ENCODE measurements at regions not wholly inside any gene's neighbourhood (a gene's known extent, or its start where the extent isn't known, plus 50 kb on each side); places are given as distances from the start of the nearest gene placed in this dataset.

GRCh38 chr22:47808886-47809620, 1046.6 kb downstream of the TBC1D22A start:
- no peak overlapping the region for H3K27ac Mint-ChIP-seq
- TF ChIP-seq CTCF (IDR thresholded peaks at IDR 0.05), result no peak
- H3K4me1 Mint-ChIP-seq (ENCODE audit: low read depth), result no peaks in the 10 kb centered on the region
- no peak overlapping the region for H3K4me3 Mint-ChIP-seq
- H3K27me3 Mint-ChIP-seq (ENCODE audit: insufficient read depth), result no peaks in the 10 kb centered on the region; the same call in 1 of the 2 replicates
- DNase-seq, result no peak
- H3K9me3 Mint-ChIP-seq, result peaks cover 79% of the 10 kb centered on the region
- peaks cover 11% of the 10 kb centered on the region; the same call in 1 of the 2 replicates for H3K36me3 Mint-ChIP-seq (ENCODE audit: low read depth)

GRCh38 chr22:47808236-47808635, 1045.8 kb downstream of the TBC1D22A start:
- Mint-ChIP-seq H3K27ac (no peak overlapping the region), H3K4me3 (no peak overlapping the region), H3K36me3 (ENCODE audit: low read depth) (peaks cover 9% of the 10 kb centered on the region; the same call in 1 of the 2 replicates), H3K27me3 (ENCODE audit: insufficient read depth) (no peaks in the 10 kb centered on the region; the same call in 1 of the 2 replicates), H3K9me3 (peaks cover 79% of the 10 kb centered on the region), H3K4me1 (ENCODE audit: low read depth) (no peaks in the 10 kb centered on the region)
- no peak for DNase-seq
- TF ChIP-seq CTCF (IDR thresholded peaks at IDR 0.05), result no peak

DNA sequence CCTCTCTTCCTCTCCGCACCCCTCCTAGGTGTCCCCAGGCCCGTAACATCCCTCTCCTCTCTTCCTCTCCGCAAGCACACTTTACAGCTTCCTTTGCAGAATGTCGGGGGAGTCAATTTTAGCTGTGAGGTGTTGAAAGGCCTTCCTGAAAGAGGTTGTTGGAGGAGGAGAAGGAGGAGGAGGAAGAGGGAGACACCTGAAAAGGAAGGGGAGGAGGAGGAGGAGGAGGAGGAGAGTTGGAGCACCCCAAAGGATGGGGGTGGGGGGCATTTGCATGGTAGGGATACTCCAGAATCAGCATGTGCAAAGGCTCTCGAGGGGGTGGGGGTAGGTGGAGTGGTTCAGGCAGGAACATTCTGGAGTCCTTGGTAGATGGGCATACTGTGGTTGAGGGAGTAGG, 1045.1 kb downstream of the TBC1D22A start:
- Mint-ChIP-seq H3K4me3 (no peak overlapping the region), H3K27ac (no peak overlapping the region), H3K27me3 (ENCODE audit: insufficient read depth) (no peaks in the 10 kb centered on the region; the same call in 1 of the 2 replicates), H3K4me1 (ENCODE audit: low read depth) (no peaks in the 10 kb centered on the region), H3K36me3 (ENCODE audit: low read depth) (peaks cover 6% of the 10 kb centered on the region; the same call in 1 of the 2 replicates), H3K9me3 (peaks cover 79% of the 10 kb centered on the region)
- DNase-seq, result no peak
- no peak for TF ChIP-seq CTCF (IDR thresholded peaks at IDR 0.05)

- no peak overlapping the region for H3K4me3 Mint-ChIP-seq
- no peaks in the 10 kb centered on the region for H3K4me1 Mint-ChIP-seq (ENCODE audit: low read depth)
- no peaks in the 10 kb centered on the region; the same call in 1 of the 2 replicates for H3K27me3 Mint-ChIP-seq (ENCODE audit: insufficient read depth)
- DNase-seq, result no peak
- H3K9me3 Mint-ChIP-seq, result peaks cover 78% of the 10 kb centered on the region
- no peak overlapping the region for H3K27ac Mint-ChIP-seq
- TF ChIP-seq CTCF (IDR thresholded peaks at IDR 0.05), result no peak
- peaks cover 6% of the 10 kb centered on the region; the same call in 1 of the 2 replicates for H3K36me3 Mint-ChIP-seq (ENCODE audit: low read depth)
These were observed 1044.4 kb downstream of the TBC1D22A start for GRCh38 chr22:47806894-47807293.

DNA sequence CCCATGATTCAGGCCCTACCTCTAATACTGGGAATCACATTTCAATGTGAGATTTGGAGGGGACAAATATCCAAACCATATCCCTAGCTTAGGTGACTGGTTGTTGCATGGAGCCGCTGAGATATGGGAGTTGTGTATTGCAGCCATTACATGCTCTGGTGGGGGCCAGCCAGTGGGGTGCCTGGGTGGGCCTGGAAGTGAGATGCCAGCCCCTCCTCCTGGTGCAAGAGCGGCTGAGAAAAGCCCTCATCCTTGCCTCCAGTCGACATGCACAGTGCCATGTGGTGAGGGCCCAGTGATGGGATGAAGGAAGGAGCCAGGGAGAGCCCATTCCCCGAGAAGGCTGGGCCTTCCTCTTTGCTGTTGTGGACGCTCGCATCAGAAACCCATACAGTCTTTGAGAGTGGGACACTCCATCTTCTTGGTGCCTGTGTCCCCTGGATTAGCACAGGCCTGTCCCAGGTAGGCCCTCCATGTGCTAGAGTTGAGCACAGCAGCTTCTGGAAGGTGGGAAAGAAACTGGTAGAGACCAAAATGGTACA, 1043.0 kb downstream of the TBC1D22A start:
- TF ChIP-seq CTCF (IDR thresholded peaks at IDR 0.05), result no peak
- H3K36me3 Mint-ChIP-seq (ENCODE audit: low read depth), result peaks cover 6% of the 10 kb centered on the region; the same call in 1 of the 2 replicates
- H3K27ac Mint-ChIP-seq, result no peak overlapping the region
- no peak for DNase-seq
- H3K4me3 Mint-ChIP-seq, result no peak overlapping the region
- H3K4me1 Mint-ChIP-seq (ENCODE audit: low read depth), result no peaks in the 10 kb centered on the region
- peaks cover 70% of the 10 kb centered on the region for H3K9me3 Mint-ChIP-seq
- no peaks in the 10 kb centered on the region; the same call in 1 of the 2 replicates for H3K27me3 Mint-ChIP-seq (ENCODE audit: insufficient read depth)
